ENCODE measurements at regions not wholly inside any gene's neighbourhood (a gene's known extent, or its start where the extent isn't known, plus 50 kb on each side); places are given as distances from the start of the nearest gene placed in this dataset.

- no peak for DNase-seq (ENCODE audit: low read depth in 4 of 4, low spot score in 3 of 4)
Measured at GRCh38 chr10:45180946-45181875, 134.2 kb downstream of the OR13A1 start.

- no peak for DNase-seq (ENCODE audit: low read depth in 4 of 4, low spot score in 3 of 4)
Measured at GRCh38 chr10:45183174-45183573, 132.2 kb downstream of the OR13A1 start.

- DNase-seq (ENCODE audit: low read depth in 4 of 4, low spot score in 3 of 4) = no peak
Measured at GRCh38 chr10:45197816-45198485, 117.5 kb downstream of the OR13A1 start.

- no peak for DNase-seq (ENCODE audit: low read depth in 4 of 4, low spot score in 3 of 4)
Measured at GRCh38 chr10:45198486-45199204, 116.8 kb downstream of the OR13A1 start.

GRCh38 chr10:45199205-45199740 is 116.1 kb downstream of the OR13A1 start:
- DNase-seq (ENCODE audit: low read depth in 4 of 4, low spot score in 3 of 4) = no peak

GRCh38 chr10:45201271-45201670 is 114.1 kb downstream of the OR13A1 start:
- no peak for DNase-seq (ENCODE audit: low read depth in 4 of 4, low spot score in 3 of 4)

GRCh38 chr10:45202242-45202641 is 113.2 kb downstream of the OR13A1 start:
- DNase-seq (ENCODE audit: low read depth in 4 of 4, low spot score in 3 of 4) = no peak

- DNase-seq (ENCODE audit: low read depth in 4 of 4, low spot score in 3 of 4) = no peak
Measured at GRCh38 chr10:45204954-45205775, 110.2 kb downstream of the OR13A1 start.

GRCh38 chr10:45209888-45210287 is 105.5 kb downstream of the OR13A1 start:
- DNase-seq (ENCODE audit: low read depth in 4 of 4, low spot score in 3 of 4) = no peak

GRCh38 chr10:45211576-45211975 is 103.8 kb downstream of the OR13A1 start:
- DNase-seq (ENCODE audit: low read depth in 4 of 4, low spot score in 3 of 4) = no peak

GRCh38 chr10:45219416-45219815 is 96.0 kb downstream of the OR13A1 start:
- DNase-seq (ENCODE audit: low read depth in 4 of 4, low spot score in 3 of 4) = no peak

- DNase-seq (ENCODE audit: low read depth in 4 of 4, low spot score in 3 of 4) = no peak
Measured at GRCh38 chr10:45220931-45221330, 94.5 kb downstream of the OR13A1 start.

- no peak for DNase-seq (ENCODE audit: low read depth in 4 of 4, low spot score in 3 of 4)
Measured at GRCh38 chr10:45224219-45224841, 91.1 kb downstream of the OR13A1 start.

GRCh38 chr10:45227042-45227441 is 88.4 kb downstream of the OR13A1 start:
- no peak for DNase-seq (ENCODE audit: low read depth in 4 of 4, low spot score in 3 of 4)

- no peak for DNase-seq (ENCODE audit: low read depth in 4 of 4, low spot score in 3 of 4)
Measured at GRCh38 chr10:45227456-45227855, 88.0 kb downstream of the OR13A1 start.

GRCh38 chr10:45229823-45230222 is 85.6 kb downstream of the OR13A1 start:
- no peak for DNase-seq (ENCODE audit: low read depth in 4 of 4, low spot score in 3 of 4)

- peak; percentile 67 to 78 (median 71) for DNase-seq (ENCODE audit: low read depth in 4 of 4, low spot score in 3 of 4)
Measured at GRCh38 chr10:45235260-45235769, 80.1 kb downstream of the OR13A1 start.

GRCh38 chr10:45235798-45236220 is 79.6 kb downstream of the OR13A1 start:
- DNase-seq (ENCODE audit: low read depth in 4 of 4, low spot score in 3 of 4) = no peak

GRCh38 chr10:45238896-45239295 is 76.5 kb downstream of the OR13A1 start:
- no peak for DNase-seq (ENCODE audit: low read depth in 4 of 4, low spot score in 3 of 4)
